Kidney tubule cell (primary cell): ENCODE measurements at regions not wholly inside any gene's neighbourhood (a gene's known extent, or its start where the extent isn't known, plus 50 kb on each side); places are given as distances from the start of the nearest gene placed in this dataset.
A peak's percentile ranks its signal among the peaks of the same experiment; 100 is the strongest.
"Not testable (repeated sequence)": the region's sequence is repeated elsewhere in the genome, so short reads cannot be mapped to it uniquely, and the experiment has no call there.

Experiments
- DNase-seq: peaks from one replicate; pipeline ENCODE4 v3.0.0-alpha.2; 2018; ENCODE audit warnings: low spot score

DNA sequence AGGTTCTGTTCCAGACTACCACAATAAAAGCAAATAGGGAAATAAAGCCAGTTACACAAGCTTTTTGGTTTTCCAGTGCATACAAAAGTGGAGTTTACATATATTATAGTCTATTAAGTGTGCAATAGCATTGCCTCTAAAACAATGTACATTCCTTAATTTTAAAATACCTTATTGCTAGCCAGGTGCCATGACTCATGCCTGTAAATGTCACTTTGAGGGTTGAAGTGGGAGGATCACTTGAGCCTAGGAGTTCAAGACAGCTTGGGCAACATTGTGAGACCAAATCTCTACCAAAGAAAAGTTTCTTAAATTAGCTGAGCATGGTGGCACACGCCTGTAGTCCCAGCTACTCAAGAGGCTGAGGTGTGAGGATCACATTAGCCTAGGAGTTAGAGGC is 52.9 kb upstream of the IMP4 start:
- DNase-seq, result no peak

GRCh38 chr2:130288467-130289403 is 54.0 kb upstream of the IMP4 start:
- DNase-seq, result no peak

GRCh38 chr2:130287656-130288026 is 55.1 kb upstream of the IMP4 start:
- no peak for DNase-seq

DNA sequence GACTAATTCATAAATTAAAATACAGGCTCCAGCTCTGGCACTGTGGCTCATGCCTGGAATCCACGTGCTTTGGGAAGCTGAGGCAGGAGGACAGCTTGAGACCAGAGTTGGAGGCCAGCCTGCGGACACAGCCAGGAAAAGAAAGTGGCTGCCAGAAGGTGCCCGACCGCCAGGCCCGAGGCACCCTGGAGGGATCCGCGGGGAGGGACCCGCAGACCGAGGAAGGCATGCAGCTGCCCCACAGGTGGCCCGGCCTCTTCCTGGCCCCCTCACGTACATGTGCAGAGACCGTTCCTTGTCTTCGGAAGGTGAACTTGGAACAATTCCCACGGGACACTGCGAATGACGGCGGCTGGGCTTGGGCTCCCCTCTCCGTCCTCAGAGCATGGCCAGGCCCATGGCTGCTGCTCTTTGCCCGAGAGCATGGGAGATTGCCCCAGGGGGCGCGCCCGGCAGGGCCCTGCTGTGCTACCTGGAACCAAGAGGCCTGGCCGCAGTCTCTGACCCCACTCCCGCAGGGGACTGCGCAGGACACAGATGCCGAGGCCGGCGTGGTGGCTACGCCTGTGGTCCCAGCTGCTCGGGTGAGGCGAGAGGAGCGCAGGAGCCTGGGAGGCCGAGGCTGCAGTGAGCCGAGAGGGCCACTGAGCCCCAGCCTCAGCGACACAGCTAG is 55.6 kb upstream of the IMP4 start:
- no peak for DNase-seq

- DNase-seq, result not testable (repeated sequence)
These were observed 59.3 kb upstream of the IMP4 start for GRCh38 chr2:130283341-130283869.

GRCh38 chr2:130279551-130279950 is 63.1 kb upstream of the IMP4 start:
- not testable (repeated sequence) for DNase-seq

DNA sequence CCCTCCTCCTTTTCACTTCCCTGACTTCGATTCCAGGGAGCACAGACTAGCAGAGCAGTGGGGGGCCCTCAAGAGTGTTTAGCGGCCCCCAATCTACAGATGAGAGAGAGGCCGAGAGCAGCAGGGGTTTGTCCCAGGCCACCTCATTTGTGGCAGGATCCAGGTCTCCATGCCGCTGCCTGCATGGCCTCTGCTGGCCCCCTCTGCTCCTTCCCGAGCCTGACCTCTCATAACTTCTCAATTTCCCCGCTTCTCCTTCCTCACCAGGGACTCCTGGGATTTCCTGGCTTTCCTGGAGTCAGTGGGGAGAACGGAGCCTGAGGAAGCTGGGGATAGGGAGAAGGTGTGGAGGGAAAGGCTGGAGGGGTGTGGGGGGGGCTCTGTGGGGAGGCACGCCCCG is 70.1 kb upstream of the TUBA3E start:
- DNase-seq, result not testable (repeated sequence)

DNA sequence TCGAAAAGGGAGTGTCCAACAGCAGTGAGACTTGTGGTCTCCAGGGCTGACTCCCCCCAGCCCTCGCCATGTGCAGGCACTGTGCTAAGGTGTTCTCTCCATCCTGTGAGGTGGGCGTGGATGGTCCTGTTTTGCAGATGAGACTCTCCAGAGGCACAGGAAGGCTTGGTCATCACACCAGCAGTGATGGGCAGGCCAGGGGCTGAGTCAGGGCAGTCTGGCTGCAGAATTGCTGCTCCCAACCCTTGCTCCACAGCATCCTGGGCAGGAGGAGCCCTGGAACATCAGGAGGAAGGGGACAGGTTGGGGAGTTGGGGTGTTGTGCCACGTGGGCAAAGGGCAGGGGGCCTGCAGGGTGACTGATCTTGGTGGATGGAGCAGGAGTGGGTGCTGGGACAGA is 69.3 kb upstream of the TUBA3E start:
- not testable (repeated sequence) for DNase-seq

DNA sequence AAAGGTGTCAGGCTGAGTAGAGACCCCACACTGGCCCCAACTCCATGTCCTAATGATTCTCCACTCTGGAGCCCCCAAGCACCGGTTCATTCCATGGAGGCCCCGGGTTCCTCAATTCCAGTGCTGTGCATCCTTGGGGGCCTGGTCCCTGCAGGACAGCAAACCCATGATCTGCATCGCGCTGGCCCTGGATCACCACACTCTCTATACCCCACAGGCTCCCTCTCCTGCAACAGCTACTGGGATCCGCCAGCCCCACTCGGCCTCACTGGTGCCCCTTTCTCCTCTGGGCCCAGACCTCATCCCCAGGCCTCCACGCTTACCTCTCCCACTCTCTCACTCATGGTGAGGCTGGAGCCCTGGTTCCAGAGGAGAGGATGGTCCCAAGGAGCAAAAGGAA is 68.6 kb upstream of the TUBA3E start:
- DNase-seq, result not testable (repeated sequence)

DNA sequence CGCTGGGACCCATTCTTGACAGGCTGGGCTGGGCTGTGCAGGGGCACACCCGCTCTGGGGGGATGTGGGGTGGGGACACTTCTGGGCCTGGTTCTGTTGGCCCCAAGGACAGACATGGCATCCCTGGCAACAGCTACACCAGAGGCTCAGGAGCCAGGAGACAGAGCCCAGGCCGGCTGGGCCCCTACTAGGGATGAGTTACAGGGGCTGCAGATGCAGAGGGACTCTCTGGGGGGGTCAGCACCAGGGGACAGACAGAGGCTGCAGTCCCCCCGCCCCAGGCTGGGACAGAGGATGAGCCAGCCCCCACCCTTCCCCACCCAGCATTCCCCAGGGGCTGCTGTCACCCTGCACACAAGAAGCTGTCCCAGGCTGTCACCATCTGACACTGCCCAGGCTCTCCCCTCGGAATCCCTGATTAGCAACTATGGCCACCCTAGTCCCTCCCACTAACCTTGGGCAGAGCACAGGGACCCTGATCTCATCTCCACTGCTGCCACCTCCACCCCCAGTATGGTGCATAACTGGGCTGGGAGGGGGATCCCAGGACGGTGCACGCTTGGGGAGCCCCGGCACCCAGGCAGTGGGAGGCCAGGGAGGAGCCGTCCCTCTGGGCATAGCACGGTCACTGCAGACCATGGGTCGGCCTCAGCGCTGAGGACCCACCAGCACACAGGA is 67.5 kb upstream of the TUBA3E start:
- not testable (repeated sequence) for DNase-seq

DNA sequence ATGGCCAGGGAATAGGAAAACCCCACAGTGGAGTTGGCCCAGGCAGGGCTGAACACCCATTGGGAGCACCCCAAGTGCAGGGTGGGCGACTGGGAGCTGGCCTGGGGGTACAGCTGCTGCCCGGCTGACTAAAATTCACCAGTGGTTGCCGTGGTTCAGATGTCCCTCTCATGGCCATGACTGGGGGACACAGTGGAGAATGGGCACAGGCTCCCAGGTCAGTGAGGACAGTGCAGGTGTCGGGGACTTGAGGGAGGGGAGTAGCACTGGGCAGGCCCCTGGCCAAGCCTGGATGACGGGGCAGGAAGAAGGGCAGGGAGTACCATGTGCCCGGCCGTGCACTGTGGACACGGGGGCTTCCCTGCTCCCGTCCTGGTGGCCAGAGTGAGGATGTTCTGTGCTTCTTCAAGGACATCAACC is 66.7 kb upstream of the TUBA3E start:
- not testable (repeated sequence) for DNase-seq

DNA sequence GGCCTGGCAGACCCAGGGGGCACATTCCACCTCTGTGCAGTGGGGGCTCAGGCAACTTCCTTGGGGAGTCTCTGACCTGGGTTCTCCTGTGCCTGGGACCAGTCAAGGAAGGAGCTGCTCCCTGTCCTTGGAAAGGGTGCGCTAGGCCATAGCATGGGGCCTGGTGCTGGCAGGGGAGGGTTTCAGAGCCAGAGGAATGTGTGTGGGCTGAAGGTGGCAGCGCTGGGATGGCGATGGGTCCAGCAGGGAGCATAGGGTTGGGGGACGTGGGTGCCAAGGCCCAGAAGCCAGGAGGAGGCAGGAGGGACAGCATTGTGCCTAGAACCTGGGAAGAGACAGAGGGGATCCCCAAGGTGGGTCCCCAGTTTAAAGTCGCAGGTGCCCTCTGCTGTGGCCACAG is 66.3 kb upstream of the TUBA3E start:
- DNase-seq, result no peak

- no peak for DNase-seq
These were observed 65.8 kb upstream of the TUBA3E start for GRCh38 chr2:130264046-130264445.

GRCh38 chr2:130263606-130264005 is 65.4 kb upstream of the TUBA3E start:
- no peak for DNase-seq

DNA sequence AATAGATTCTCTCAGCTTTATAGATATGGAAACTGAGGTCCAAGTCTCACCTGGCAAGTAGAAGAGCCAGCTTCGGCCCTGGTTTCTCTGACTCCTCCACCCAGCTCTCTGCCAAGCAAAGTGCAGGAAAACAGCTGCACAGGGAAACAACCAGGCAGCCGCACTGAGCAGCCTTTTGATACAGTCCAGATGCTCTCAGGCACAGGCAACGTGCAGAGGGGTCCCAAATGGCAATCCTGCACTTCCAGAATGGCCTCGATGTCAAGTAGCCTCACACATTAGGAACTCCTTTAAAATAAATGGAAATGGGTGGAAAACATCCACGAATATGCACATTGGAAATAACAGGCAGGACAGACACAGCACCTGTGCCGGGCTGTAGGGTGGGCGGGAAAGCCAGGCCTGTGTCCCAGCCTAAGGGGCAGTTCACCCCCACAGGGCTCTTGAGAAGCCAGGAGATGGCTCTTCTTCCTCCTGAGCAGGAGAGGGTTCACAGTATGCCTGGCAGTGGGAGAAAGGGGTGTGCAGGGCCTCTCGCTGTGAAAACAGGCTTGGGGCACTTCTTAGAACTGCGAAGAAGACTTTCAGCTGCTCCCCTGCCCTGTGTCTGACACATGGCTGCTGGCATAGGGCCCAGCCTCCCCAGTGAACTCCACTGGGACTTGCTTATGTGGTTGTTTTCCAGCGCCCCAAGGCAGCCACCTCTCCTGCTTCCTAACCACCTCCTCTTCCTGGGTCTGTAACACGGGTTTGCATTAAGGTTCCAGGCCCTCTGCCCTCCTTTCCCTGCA is 63.9 kb upstream of the TUBA3E start:
- DNase-seq, result no peak

DNA sequence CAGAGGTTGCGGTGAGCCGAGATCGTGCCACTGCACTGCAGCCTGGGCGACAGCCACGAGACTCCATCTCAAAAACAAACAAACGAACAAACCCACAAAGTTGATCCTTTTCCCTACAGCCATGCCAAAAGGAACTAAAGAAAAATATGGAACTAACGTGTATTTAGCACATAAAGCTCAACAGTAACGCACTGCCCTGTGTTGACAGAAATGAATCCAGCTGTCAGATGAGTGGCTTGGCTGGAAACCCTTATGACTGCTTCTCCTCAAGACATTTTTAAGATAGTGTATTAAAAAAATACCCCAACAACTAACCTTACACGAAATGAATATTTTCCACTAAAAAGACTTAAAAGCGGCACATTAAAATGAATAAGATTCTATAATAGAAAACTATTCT is 62.9 kb upstream of the TUBA3E start:
- no peak for DNase-seq

GRCh38 chr2:130259594-130259993 is 61.4 kb upstream of the TUBA3E start:
- DNase-seq, result no peak

- DNase-seq, result no peak
These were observed 60.1 kb upstream of the TUBA3E start for GRCh38 chr2:130258356-130258755.

GRCh38 chr2:130252880-130253645 is 54.8 kb upstream of the TUBA3E start:
- peak; percentile 10 for DNase-seq

DNA sequence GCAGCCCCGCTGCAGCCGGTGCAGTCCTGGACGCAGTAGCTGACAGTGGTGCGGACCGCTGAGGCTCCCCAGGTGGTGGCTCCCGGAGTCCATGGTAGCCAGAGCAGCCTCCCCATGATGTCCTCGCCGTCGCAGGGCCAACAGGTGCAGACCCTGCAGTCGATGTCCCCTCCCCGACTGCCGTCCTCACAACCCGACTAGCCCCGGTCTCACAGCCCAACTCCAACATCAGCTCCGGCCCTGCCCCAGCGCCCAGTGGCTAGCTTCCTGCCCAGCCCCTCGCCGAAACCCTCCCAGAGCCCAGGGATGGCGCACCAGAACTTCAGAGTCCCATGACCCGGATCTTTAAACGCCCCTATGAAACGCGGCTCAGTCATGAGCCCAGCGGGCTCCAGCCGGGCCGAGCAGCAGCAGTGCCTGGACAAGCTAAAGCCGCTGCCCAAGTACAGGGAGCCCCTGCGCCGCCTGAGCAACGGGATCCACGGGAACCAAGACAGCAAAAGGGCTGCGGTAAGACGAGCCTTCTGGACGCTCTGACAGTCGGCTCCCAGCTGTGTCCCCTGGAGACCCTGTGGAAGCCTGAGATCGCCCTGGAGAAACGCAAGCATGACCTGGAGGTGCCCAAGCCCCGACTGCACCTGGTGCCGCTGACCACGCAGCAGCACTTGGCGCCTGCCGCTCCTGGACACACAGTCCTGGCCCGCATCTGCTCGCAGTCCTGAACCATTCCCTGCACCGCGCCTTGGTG is 53.8 kb upstream of the TUBA3E start:
- DNase-seq, result no peak
